AG10803 (cell line): ENCODE measurements at regions not wholly inside any gene's neighbourhood (a gene's known extent, or its start where the extent isn't known, plus 50 kb on each side); places are given as distances from the start of the nearest gene placed in this dataset.

ENCODE experiments used
- DNase-seq: peaks from one replicate; pipeline ENCODE4 v3.0.0; 2010; ENCODE audit warnings: low read depth
- H3K4me3 ChIP-seq: 2 replicates; pipeline ENCODE4 v1.5.1; 2011; ENCODE audit warnings: mild to moderate bottlenecking, low read length, control low read depth
- TF ChIP-seq, protein P1 (sequence below): conservative IDR thresholded peaks from 2 replicates; pipeline ENCODE4 v1.5.1; 2011; ENCODE audit warnings: mild to moderate bottlenecking, low read length, control low read depth, inconsistent platforms

- H3K4me3 ChIP-seq: no peak overlapping the region
- no peak for DNase-seq
- TF ChIP-seq, protein P1, sequence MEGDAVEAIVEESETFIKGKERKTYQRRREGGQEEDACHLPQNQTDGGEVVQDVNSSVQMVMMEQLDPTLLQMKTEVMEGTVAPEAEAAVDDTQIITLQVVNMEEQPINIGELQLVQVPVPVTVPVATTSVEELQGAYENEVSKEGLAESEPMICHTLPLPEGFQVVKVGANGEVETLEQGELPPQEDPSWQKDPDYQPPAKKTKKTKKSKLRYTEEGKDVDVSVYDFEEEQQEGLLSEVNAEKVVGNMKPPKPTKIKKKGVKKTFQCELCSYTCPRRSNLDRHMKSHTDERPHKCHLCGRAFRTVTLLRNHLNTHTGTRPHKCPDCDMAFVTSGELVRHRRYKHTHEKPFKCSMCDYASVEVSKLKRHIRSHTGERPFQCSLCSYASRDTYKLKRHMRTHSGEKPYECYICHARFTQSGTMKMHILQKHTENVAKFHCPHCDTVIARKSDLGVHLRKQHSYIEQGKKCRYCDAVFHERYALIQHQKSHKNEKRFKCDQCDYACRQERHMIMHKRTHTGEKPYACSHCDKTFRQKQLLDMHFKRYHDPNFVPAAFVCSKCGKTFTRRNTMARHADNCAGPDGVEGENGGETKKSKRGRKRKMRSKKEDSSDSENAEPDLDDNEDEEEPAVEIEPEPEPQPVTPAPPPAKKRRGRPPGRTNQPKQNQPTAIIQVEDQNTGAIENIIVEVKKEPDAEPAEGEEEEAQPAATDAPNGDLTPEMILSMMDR: no peak
Measured at GRCh38 chr12:23168459-23168858, 543.5 kb downstream of the ETNK1 start.

- DNase-seq: no peak
- TF ChIP-seq, protein P1: no peak
- H3K4me3 ChIP-seq: no peak overlapping the region
Measured at GRCh38 chr12:23169012-23169695, 544.2 kb downstream of the ETNK1 start.

DNA sequence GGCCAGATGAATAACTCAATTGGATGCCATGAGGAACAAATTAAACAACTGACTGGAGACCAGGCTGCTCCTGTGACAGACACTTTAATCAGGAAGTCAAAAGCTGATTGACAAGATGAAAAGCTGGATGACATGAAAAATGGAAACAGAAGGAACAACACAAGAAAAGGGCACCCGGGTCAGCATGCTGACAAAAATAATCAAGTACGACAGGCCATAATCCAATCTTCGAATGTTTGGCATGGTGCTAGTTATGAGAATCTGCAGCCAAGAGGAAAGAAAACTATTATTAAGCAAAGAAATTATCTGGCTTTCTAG is 544.7 kb downstream of the ETNK1 start:
- DNase-seq: no peak
- TF ChIP-seq, protein P1: no peak
- no peak overlapping the region for H3K4me3 ChIP-seq

- TF ChIP-seq, protein P1: no peak
- DNase-seq: no peak
Measured at GRCh38 chr12:23174917-23175316, 549.9 kb downstream of the ETNK1 start.

DNA sequence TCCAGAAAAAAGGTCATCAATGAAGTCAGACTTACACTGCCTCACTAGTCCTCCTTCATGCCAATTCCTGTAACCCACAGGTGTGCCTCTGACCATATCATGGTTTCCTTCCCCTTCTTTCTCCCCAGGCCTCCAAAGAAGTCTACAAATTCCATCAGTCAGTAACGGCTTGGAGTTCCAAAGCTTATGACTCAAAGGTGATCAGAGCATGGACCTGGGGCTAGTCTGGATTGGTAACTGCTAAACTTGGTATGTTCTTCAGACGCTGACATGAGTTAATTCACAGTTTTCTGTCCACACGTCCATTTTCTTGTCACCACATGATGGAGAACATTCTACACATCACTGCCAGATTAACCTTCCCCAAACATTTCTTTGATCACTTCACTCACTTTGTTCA is 560.4 kb downstream of the ETNK1 start:
- H3K4me3 ChIP-seq: no peak overlapping the region
- no peak for DNase-seq
- TF ChIP-seq, protein P1: no peak

More at GRCh38 chr12:23174917-23175316, 549.9 kb downstream of the ETNK1 start:
- no peak overlapping the region for H3K4me3 ChIP-seq

- no peak overlapping the region for H3K4me3 ChIP-seq
- DNase-seq: no peak
- TF ChIP-seq, protein P1: no peak
Measured at GRCh38 chr12:23186950-23187349, 562.0 kb downstream of the ETNK1 start.

GRCh38 chr12:23193552-23193951 is 568.6 kb downstream of the ETNK1 start:
- no peak overlapping the region for H3K4me3 ChIP-seq
- TF ChIP-seq, protein P1: no peak
- no peak for DNase-seq
